Fibroblast of lung (primary cell): ENCODE measurements at regions not wholly inside any gene's neighbourhood (a gene's known extent, or its start where the extent isn't known, plus 50 kb on each side); places are given as distances from the start of the nearest gene placed in this dataset.

ENCODE experiments used
- DNase-seq, 2 donors: peaks; one replicate each; pipeline versions ENCODE4 v3.0.0 to v3.0.0-alpha.2; 2010; ENCODE audit warnings: low read depth in 2 of 2
- H2AFZ ChIP-seq: 2 replicates; pipeline ENCODE4 v1.5.1; 2012; ENCODE audit warnings: low read length, control low read depth, inconsistent platforms
- H3K27ac ChIP-seq: 2 replicates; pipeline ENCODE4 v1.5.1; 2011; ENCODE audit warnings: low read length, control low read depth; ENCODE audit not compliant: insufficient read depth
- H3K27me3 ChIP-seq: 2 replicates; pipeline ENCODE4 v1.5.1; 2011; ENCODE audit warnings: mild to moderate bottlenecking, low read length; ENCODE audit not compliant: control insufficient read depth, insufficient read depth
- H3K36me3 ChIP-seq: 2 replicates; pipeline ENCODE4 v1.5.1; 2011; ENCODE audit warnings: low read length; ENCODE audit not compliant: control insufficient read depth, insufficient read depth
- H3K4me1 ChIP-seq: 2 replicates; pipeline ENCODE4 v1.5.1; 2011; ENCODE audit warnings: low read length; ENCODE audit not compliant: control insufficient read depth, insufficient read depth; ENCODE audit errors: extremely low read depth
- H3K4me2 ChIP-seq: 2 replicates; pipeline ENCODE4 v1.5.1; 2011; ENCODE audit warnings: low read length, control low read depth; ENCODE audit not compliant: insufficient read depth; ENCODE audit errors: extremely low read depth
- H3K4me3 ChIP-seq, 4 experiments: fragments of 200-600 bp in 1 of 4; sonication (generic) in 1 of 4; replicated peaks in 1 of 4; 2 replicates each; pipeline ENCODE4 v1.5.1; 2011 to 2016; ENCODE audit warnings: low read length in 4 of 4, low read depth in 3 of 4, mild to moderate bottlenecking in 3 of 4, control low read depth in 2 of 4, inconsistent platforms in 1 of 4, mixed read lengths in 1 of 4; ENCODE audit not compliant: insufficient read depth in 1 of 4; ENCODE audit errors: control extremely low read depth in 1 of 4
- H3K79me2 ChIP-seq: 2 replicates; pipeline ENCODE4 v1.5.1; 2012; ENCODE audit warnings: mild to moderate bottlenecking, low read length, inconsistent platforms; ENCODE audit not compliant: control insufficient read depth, insufficient read depth
- H3K9ac ChIP-seq: 2 replicates; pipeline ENCODE4 v1.5.1; 2011; ENCODE audit warnings: mild to moderate bottlenecking, low read length, control low read depth; ENCODE audit not compliant: insufficient read depth
- H3K9me3 ChIP-seq: 2 replicates; pipeline ENCODE4 v1.5.1; 2012; ENCODE audit warnings: low read depth, low read length; ENCODE audit not compliant: control insufficient read depth, insufficient read depth
- H4K20me1 ChIP-seq: 2 replicates; pipeline ENCODE4 v1.5.1; 2011; ENCODE audit warnings: low read length; ENCODE audit not compliant: control insufficient read depth, insufficient read depth; ENCODE audit errors: extremely low read depth
- CTCF ChIP-seq, 2 donors: IDR thresholded peaks in 1 of 2; conservative IDR thresholded peaks in 1 of 2; 1 replicate in 1 of 2; 2 replicates in 1 of 2; pipeline ENCODE4 v1.5.1; 2011 to 2012; ENCODE audit warnings: low read length in 2 of 2, control low read depth in 1 of 2, inconsistent platforms in 1 of 2, low read depth in 1 of 2, mild to moderate bottlenecking in 1 of 2
- EZH2 ChIP-seq: IDR thresholded peaks from 2 replicates; pipeline ENCODE4 v1.5.1; 2012; ENCODE audit warnings: low read length, control low read depth, mild to moderate bottlenecking; ENCODE audit errors: missing control alignments

GRCh38 chr7:18174996-18175395, 147.3 kb upstream of the PRPS1L1 start:
- H3K79me2 ChIP-seq = no peaks in the 10 kb centered on the region
- no peaks in the 10 kb centered on the region for H3K27me3 ChIP-seq
- no peak overlapping the region for H3K4me2 ChIP-seq
- H3K36me3 ChIP-seq = no peaks in the 10 kb centered on the region
- H2AFZ ChIP-seq = no peak overlapping the region
- TF ChIP-seq CTCF (conservative IDR thresholded peaks at IDR 0.05 in 1 of 2, IDR thresholded peaks at IDR 0.05 in 1 of 2; ENCODE audit: low read depth in 1 of 2, low read length in 2 of 2) = no peak
- no peak overlapping the region for H3K27ac ChIP-seq
- H3K4me1 ChIP-seq = no peaks in the 10 kb centered on the region
- no peaks in the 10 kb centered on the region for H3K9me3 ChIP-seq
- no peak for DNase-seq
- no peak overlapping the region for H3K9ac ChIP-seq
- no peak overlapping the region for H3K4me3 ChIP-seq
- H4K20me1 ChIP-seq = no peaks in the 10 kb centered on the region

DNA sequence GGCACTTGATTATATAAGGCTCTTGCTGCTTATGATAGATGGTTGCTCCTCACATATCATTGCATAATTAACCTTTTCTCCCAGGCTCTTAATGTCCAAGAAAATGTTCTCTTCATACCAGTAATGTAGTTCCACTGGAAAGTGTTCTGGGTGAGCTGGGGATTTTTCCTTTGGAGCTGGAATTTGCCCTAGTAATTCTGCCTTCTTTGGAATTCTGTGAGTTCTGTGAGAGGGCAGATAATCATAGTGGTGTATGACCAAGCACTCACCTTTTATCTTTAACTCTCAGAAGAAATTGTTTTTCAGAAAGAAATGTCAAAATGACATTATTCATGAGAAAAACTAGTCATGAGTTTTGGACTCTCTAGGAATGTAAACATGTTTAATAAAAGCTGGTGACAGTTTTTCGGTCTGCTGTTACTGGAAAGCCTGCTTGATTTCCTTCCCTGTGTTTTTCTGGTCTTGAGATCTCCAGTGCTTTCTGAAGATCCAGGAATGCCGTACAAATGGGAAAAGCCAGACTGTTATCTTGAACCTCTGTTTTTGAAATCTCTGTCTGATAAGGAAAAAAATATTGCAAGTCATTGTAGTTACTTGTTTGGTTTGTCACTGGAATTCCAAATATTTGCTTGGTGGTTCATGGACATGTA, 148.3 kb upstream of the PRPS1L1 start:
- Histone ChIP-seq H3K4me1 (no peaks in the 10 kb centered on the region), H2AFZ (no peak overlapping the region), H3K9ac (no peak overlapping the region), H4K20me1 (no peaks in the 10 kb centered on the region), H3K9me3 (no peaks in the 10 kb centered on the region), H3K27me3 (no peaks in the 10 kb centered on the region), H3K79me2 (no peaks in the 10 kb centered on the region), H3K4me2 (peak overlapping the region; percentile 5), H3K4me3 (no peak overlapping the region), H3K36me3 (no peaks in the 10 kb centered on the region), H3K27ac (no peak overlapping the region)
- peak in 1 of 2 donors; percentile 54 for DNase-seq
- TF ChIP-seq CTCF (conservative IDR thresholded peaks at IDR 0.05 in 1 of 2, IDR thresholded peaks at IDR 0.05 in 1 of 2; ENCODE audit: low read depth in 1 of 2, low read length in 2 of 2) (no peak), EZH2 (no peak)

- Histone ChIP-seq H3K27ac (no peak overlapping the region), H3K9me3 (no peaks in the 10 kb centered on the region), H4K20me1 (no peaks in the 10 kb centered on the region), H3K9ac (no peak overlapping the region), H3K4me2 (no peak overlapping the region), H3K79me2 (no peaks in the 10 kb centered on the region), H3K4me1 (no peaks in the 10 kb centered on the region), H3K36me3 (no peaks in the 10 kb centered on the region), H3K27me3 (no peaks in the 10 kb centered on the region), H2AFZ (no peak overlapping the region), H3K4me3 (no peak overlapping the region)
- no peak for TF ChIP-seq EZH2
- TF ChIP-seq CTCF (conservative IDR thresholded peaks at IDR 0.05 in 1 of 2, IDR thresholded peaks at IDR 0.05 in 1 of 2; ENCODE audit: low read depth in 1 of 2, low read length in 2 of 2) = no peak
- DNase-seq = no peak
Measured at GRCh38 chr7:18177129-18177814, 149.6 kb upstream of the PRPS1L1 start.
